ENCODE measurements at regions not wholly inside any gene's neighbourhood (a gene's known extent, or its start where the extent isn't known, plus 50 kb on each side); places are given as distances from the start of the nearest gene placed in this dataset.

DNA sequence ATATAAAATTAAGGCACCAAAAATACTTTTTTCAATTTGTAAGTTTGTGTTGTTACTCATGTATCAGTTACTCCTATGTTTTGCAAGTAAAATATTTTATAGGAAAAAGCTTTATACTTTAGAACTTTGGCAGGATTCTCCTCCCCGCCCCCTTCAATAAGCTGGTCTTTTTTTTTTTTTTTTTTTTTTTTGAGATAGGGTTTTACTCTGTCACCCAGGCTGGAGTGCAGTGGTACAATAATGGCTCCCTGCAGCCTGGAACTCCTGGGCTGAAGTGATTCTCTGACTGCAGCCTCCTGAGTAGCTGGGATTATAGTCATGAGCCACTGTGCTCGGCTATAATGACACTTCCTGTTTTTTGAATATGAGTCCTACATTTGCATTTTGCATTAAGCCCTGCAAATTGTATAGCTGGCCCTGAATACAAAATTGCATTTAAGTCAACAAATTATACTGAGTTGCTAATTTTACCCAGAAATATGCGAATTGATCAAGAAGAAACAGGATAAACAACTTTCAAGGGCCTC is 192.9 kb downstream of the PIK3R1 start:
- no peak for DNase-seq

- DNase-seq = no peak
Observed at GRCh38 chr5:68409259-68409658, 193.7 kb downstream of the PIK3R1 start.

- no peak for DNase-seq
Observed at GRCh38 chr5:68411161-68411560, 195.6 kb downstream of the PIK3R1 start.

DNA sequence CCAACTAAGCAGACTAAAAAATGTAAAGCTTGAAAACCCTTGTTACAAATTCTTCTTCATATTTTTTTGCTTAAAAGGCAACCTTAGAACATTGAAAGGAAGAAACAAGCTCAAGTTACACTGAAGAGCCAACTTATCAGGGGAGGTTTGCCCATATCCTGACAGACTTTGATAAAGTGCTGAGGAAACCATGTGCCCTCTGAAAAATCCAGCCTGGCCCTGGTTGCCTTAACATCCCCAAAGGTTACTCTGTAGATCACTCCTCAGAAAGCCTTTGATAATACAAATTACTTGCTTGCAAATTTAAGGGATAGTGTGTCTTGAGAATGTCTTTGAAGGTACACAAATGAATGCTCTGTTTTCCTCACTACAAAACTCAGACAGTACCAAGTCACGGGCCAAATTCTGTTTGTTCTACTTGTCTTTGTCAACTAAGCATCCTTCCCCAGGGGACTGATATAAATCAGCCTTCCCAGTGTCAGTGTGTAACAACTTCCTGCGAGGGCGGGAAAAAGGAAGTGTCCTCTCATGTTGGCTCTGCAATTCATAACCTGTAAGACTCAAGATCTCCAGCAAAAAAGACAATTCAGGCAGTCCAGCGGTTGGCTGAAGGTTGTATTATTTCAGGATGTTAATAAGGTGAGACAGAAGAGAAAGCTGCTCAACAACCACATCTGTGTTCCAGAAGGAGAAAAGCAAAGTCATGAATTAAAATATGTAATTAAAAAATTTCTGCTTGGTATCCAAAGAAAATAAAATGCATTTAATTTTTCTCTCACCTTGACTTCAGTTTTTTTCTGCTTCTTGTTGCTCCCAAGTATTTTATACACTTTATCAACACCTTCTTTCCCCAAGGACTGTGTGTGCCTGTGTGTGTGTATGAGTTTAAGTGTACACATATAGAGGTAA is 199.9 kb downstream of the PIK3R1 start:
- DNase-seq = no peak

GRCh38 chr5:68416714-68417113 is 201.2 kb downstream of the PIK3R1 start:
- no peak for DNase-seq

GRCh38 chr5:68418201-68418600 is 202.6 kb downstream of the PIK3R1 start:
- DNase-seq = no peak

- DNase-seq = no peak
Observed at GRCh38 chr5:68418680-68419079, 203.1 kb downstream of the PIK3R1 start.

GRCh38 chr5:68419081-68419636 is 203.6 kb downstream of the PIK3R1 start:
- no peak for DNase-seq

DNA sequence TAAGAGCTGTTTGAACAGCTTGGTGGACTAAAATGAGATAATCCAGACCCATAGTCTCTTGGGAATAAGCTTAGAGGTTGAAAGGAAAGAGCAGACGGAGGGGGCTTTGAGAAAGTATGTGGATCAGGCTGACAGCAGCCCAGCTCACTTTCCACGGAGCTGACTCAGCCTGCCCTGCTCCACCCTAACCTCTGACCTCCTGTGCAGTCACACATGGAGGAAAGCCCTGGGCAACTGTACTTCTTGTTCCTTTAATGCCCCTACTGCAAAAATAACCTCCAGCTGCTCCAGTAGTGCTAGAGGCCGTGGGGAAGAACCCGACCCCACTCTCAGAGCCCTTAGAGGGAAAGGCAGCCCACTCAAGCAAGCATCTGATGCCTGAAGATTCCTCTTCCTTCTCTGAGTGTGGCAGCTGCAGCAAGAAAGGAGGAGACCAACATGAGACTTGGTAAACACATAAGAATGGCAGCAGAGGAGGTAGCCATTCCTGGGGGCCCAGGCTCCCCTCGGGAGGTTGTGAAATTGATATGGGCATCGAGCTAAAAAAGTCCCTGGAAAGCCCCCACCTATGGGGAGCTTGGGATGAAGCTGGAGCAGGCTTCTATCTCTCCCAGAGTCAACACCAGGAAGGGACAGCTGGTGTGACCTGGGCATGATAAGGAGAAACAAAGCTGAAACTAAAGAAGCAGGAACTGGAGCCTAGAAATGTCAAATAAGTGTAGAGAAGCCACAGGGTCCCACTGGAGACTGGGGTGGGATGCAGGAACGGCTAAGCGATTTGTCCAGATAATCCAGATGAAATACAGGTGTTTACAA is 204.3 kb downstream of the PIK3R1 start:
- no peak for DNase-seq

GRCh38 chr5:68420476-68421344 is 205.2 kb downstream of the PIK3R1 start:
- DNase-seq = no peak

DNA sequence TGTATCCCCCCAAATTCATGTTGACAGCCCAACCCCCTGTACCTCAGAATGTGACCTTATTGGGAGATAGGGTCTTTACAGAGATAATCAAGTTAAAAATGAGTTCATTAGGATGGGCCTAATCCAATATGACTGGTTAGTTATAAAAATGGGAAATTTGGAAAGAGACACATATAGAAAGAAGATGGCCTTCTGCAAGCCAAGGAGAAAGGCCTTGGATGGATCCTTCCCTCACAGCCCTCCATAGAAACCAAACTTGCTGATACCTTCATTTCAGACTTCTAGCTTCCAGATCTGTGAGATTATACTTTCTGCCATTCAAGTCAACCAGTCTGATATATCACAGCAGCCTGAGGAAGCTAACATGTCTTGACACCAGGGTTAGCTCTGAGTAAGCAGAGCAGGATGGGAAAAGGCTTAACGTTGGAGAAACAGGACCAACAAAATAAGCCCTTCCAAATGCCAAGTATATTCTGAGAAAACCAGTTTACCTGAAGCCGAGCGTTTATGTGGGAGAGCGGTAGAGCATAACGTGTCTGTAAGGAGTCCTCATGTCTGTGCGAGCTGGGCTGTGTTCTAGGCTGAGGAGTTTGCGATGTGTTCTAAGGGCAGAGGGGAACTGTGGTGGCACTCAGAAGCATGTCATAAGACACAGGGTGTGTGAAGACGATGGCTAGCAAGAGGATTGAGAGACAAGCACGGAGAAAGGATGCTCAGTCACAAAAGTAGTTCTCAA is 206.1 kb downstream of the PIK3R1 start:
- no peak for DNase-seq

GRCh38 chr5:68423154-68423811 is 207.7 kb downstream of the PIK3R1 start:
- DNase-seq = no peak

- DNase-seq = no peak
Observed at GRCh38 chr5:68424799-68425537, 209.4 kb downstream of the PIK3R1 start.

GRCh38 chr5:68426586-68426985 is 211.0 kb downstream of the PIK3R1 start:
- no peak for DNase-seq

DNA sequence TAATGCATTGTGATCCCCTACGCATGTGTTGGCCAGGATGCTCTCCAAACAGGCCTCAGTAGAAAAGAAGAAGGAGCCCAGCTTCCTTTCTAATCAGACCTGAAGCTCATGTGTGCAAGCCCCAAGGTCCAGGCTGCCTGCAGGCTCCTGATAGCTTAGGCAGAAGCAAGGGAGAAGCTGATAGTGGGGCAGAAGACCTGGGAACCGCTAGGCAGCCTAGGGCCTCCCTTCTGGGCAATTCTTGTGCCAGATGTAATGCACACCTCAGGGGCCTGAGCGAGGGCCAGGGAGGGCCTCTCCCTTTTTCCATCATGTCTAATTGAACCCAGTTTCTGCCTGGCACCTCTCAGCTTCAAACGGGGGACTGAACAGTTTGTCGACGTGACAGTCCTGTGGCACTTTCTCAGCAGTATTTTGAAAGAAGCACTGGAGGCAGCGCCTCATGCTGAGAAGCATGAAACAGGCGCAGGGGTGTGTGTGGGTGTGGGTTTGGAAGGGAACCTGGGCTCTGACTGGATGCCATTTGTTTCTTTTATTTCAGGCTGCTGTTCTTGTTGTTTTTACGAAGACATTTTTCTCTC is 212.8 kb downstream of the PIK3R1 start:
- no peak for DNase-seq

GRCh38 chr5:68429510-68429909 is 214.0 kb downstream of the PIK3R1 start:
- DNase-seq = no peak

- no peak for DNase-seq
Observed at GRCh38 chr5:68430279-68430678, 214.7 kb downstream of the PIK3R1 start.

- DNase-seq = no peak
Observed at GRCh38 chr5:68431186-68431585, 215.6 kb downstream of the PIK3R1 start.

DNA sequence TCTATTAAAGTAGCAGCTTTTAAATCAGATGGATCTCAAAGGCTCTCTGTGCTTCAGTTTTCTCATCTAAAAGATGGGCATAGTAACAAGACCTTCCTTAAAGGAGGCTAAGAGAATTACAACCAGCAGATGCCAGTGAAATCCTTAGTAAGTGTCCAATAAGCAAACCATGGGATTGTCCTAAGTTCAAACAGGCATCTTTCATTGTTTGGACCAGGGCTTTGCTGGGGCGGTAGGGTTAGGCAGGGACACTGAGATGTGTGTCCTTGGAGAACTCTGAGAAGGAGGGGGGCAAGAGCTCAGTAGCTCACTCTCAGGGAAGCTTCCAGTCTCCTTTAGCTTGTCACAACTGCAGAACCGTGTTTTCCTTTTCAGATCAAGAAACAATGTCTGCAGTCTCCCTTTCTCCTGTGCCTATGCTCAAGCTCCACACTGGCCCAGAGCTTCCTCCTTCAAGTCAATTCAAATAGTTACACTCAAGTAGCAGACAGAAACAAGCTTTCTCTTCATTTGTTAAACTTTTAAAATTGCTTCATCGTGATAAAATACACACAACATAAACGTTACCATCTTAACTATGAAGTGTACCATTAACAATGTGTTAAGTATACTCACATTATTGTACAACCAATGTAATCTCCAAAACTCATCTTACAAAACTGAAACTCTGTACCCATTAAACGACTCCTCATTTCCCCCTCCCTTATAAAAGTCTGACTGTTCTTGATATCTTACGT is 216.2 kb downstream of the PIK3R1 start:
- DNase-seq = no peak

Data from activated CD4-positive, CD25-positive, alpha-beta regulatory T cell treated with anti-CD3 and anti-CD28 coated beads, Interleukin-2, amount 50 U/mL, for 72 hours (primary cell).